ENCODE measurements at regions not wholly inside any gene's neighbourhood (a gene's known extent, or its start where the extent isn't known, plus 50 kb on each side); places are given as distances from the start of the nearest gene placed in this dataset.

- in situ Hi-C loops (cut with MboI; ENCODE audit: low pct_unique_long_range_greater_than_20kb, low sequenced_read_pairs, unreplicated experiment), result no loop called here
- no peak for DNase-seq (ENCODE audit: low spot score)
- TF ChIP-seq CTCF (IDR thresholded peaks at IDR 0.05; ENCODE audit: extremely low read depth, insufficient read depth, missing control alignments), result no peak
These were observed 393.5 kb downstream of the BUD13 start for GRCh38 chr11:116379185-116379828.

- TF ChIP-seq CTCF (IDR thresholded peaks at IDR 0.05; ENCODE audit: extremely low read depth, insufficient read depth, missing control alignments), result no peak
- in situ Hi-C loops (cut with MboI; ENCODE audit: low pct_unique_long_range_greater_than_20kb, low sequenced_read_pairs, unreplicated experiment), result no loop called here
- DNase-seq (ENCODE audit: low spot score), result no peak
These were observed 396.2 kb downstream of the BUD13 start for GRCh38 chr11:116376547-116376946.

GRCh38 chr11:116376054-116376453, 396.7 kb downstream of the BUD13 start:
- in situ Hi-C loops (cut with MboI; ENCODE audit: low pct_unique_long_range_greater_than_20kb, low sequenced_read_pairs, unreplicated experiment), result no loop called here
- TF ChIP-seq CTCF (IDR thresholded peaks at IDR 0.05; ENCODE audit: extremely low read depth, insufficient read depth, missing control alignments), result no peak
- no peak for DNase-seq (ENCODE audit: low spot score)

- no peak for DNase-seq (ENCODE audit: low spot score)
- in situ Hi-C loops (cut with MboI; ENCODE audit: low pct_unique_long_range_greater_than_20kb, low sequenced_read_pairs, unreplicated experiment), result no loop called here
- no peak for TF ChIP-seq CTCF (IDR thresholded peaks at IDR 0.05; ENCODE audit: extremely low read depth, insufficient read depth, missing control alignments)
These were observed 397.6 kb downstream of the BUD13 start for GRCh38 chr11:116375221-116375620.

GRCh38 chr11:116374085-116374484, 398.7 kb downstream of the BUD13 start:
- DNase-seq (ENCODE audit: low spot score), result no peak
- no peak for TF ChIP-seq CTCF (IDR thresholded peaks at IDR 0.05; ENCODE audit: extremely low read depth, insufficient read depth, missing control alignments)
- in situ Hi-C loops (cut with MboI; ENCODE audit: low pct_unique_long_range_greater_than_20kb, low sequenced_read_pairs, unreplicated experiment), result no loop called here

- in situ Hi-C loops (cut with MboI; ENCODE audit: low pct_unique_long_range_greater_than_20kb, low sequenced_read_pairs, unreplicated experiment), result no loop called here
- TF ChIP-seq CTCF (IDR thresholded peaks at IDR 0.05; ENCODE audit: extremely low read depth, insufficient read depth, missing control alignments), result no peak
- DNase-seq (ENCODE audit: low spot score), result no peak
These were observed 399.5 kb downstream of the BUD13 start for GRCh38 chr11:116373104-116373944.

All from GM13977 (cell line).